ENCODE measurements at regions not wholly inside any gene's neighbourhood (a gene's known extent, or its start where the extent isn't known, plus 50 kb on each side); places are given as distances from the start of the nearest gene placed in this dataset.

GRCh38 chr1:59071289-59071688 is 225.6 kb upstream of the FGGY start:
- DNase-seq = no peak

- DNase-seq = no peak
These were observed 224.9 kb upstream of the FGGY start for GRCh38 chr1:59071876-59072582.

- DNase-seq = no peak
These were observed 224.3 kb upstream of the FGGY start for GRCh38 chr1:59072583-59072947.

GRCh38 chr1:59074598-59074997 is 222.3 kb upstream of the FGGY start:
- DNase-seq = no peak

GRCh38 chr1:59075021-59075420 is 221.9 kb upstream of the FGGY start:
- DNase-seq = no peak

- DNase-seq = no peak
These were observed 220.3 kb upstream of the FGGY start for GRCh38 chr1:59076612-59077011.

GRCh38 chr1:59077466-59078069 is 219.3 kb upstream of the FGGY start:
- DNase-seq = no peak

- no peak for DNase-seq
These were observed 218.7 kb upstream of the FGGY start for GRCh38 chr1:59078070-59078800.

GRCh38 chr1:59078866-59079265 is 218.0 kb upstream of the FGGY start:
- DNase-seq = no peak

- no peak for DNase-seq
These were observed 217.3 kb upstream of the FGGY start for GRCh38 chr1:59079434-59080140.

GRCh38 chr1:59081181-59081580 is 215.7 kb upstream of the FGGY start:
- no peak for DNase-seq

GRCh38 chr1:59081795-59082194 is 215.1 kb upstream of the FGGY start:
- no peak for DNase-seq

- no peak for DNase-seq
These were observed 212.7 kb upstream of the FGGY start for GRCh38 chr1:59083946-59084865.

GRCh38 chr1:59085101-59085500 is 211.8 kb upstream of the FGGY start:
- DNase-seq = no peak

GRCh38 chr1:59089036-59089798 is 207.7 kb upstream of the FGGY start:
- DNase-seq = no peak

GRCh38 chr1:59089922-59090457 is 206.9 kb upstream of the FGGY start:
- no peak for DNase-seq

- DNase-seq = no peak
These were observed 204.8 kb upstream of the FGGY start for GRCh38 chr1:59092126-59092525.

GRCh38 chr1:59094001-59094400 is 202.9 kb upstream of the FGGY start:
- DNase-seq = no peak

GRCh38 chr1:59096501-59096900 is 200.4 kb upstream of the FGGY start:
- no peak for DNase-seq

- no peak for DNase-seq
These were observed 198.2 kb upstream of the FGGY start for GRCh38 chr1:59098655-59099054.

GRCh38 chr1:59100708-59101374 is 196.1 kb upstream of the FGGY start:
- no peak for DNase-seq

Data from activated CD4-positive, alpha-beta T cell treated with anti-CD3 and anti-CD28 coated beads, Interleukin-2, amount 50 U/mL, for 16 hours (primary cell).